Upper lobe of left lung (tissue), 4 donors: ENCODE measurements at regions not wholly inside any gene's neighbourhood (a gene's known extent, or its start where the extent isn't known, plus 50 kb on each side); places are given as distances from the start of the nearest gene placed in this dataset.

ENCODE experiments used
- CTCF ChIP-seq, 6 experiments: fragments of 450-650 bp in 4 of 6; fragments of 200-600 bp in 2 of 6; sonication (generic) in 2 of 6; IDR thresholded peaks; one replicate each; pipeline ENCODE4 v1.5.1; 2016 to 2019; ENCODE audit warnings: antibody characterized with exemption in 6 of 6
- POLR2A ChIP-seq, 4 donors: fragments of 450-650 bp; IDR thresholded peaks; one replicate each; pipeline ENCODE4 v1.5.1; 2016 to 2017; ENCODE audit warnings: antibody characterized with exemption in 4 of 4, mild to moderate bottlenecking in 2 of 4
- POLR2AphosphoS5 ChIP-seq, 2 donors: sonication (generic); formaldehyde crosslinking; IDR thresholded peaks; one replicate each; pipeline ENCODE4 v1.5.1; 2017; ENCODE audit warnings: antibody characterized with exemption in 2 of 2

- no peak for TF ChIP-seq CTCF (IDR thresholded peaks at IDR 0.05)
- no peak for TF ChIP-seq POLR2A (IDR thresholded peaks at IDR 0.05)
- no peak for TF ChIP-seq POLR2AphosphoS5 (IDR thresholded peaks at IDR 0.05)
Measured at GRCh38 chr10:3687510-3688081, 97.4 kb downstream of the KLF6 start.
